ENCODE measurements at regions not wholly inside any gene's neighbourhood (a gene's known extent, or its start where the extent isn't known, plus 50 kb on each side); places are given as distances from the start of the nearest gene placed in this dataset.

GRCh38 chr1:229196404-229197264 lies 74.3 kb upstream of the RAB4A start:
- no peak for DNase-seq (ENCODE audit: low spot score in 2 of 2)
- H3K27ac Mint-ChIP-seq: no peak overlapping the region

DNA sequence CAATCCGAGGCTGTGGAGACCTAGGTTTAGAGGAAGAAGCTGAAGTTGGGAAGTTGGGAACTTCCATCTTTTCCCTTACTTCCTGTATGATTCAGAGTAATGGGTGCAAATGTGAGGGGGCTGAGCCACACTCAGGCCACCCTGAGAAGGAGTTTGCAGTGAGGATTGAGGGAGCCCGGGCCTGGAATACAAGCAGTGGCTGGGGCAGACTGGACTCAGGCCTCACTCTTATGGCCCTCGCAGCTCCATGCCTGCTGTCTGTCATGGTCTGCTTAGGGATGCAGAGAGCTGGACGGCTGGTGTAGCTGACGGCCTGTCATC lies 73.7 kb upstream of the RAB4A start:
- peaks cover 35% of the 10 kb centered on the region for H3K4me1 Mint-ChIP-seq
- no peak overlapping the region for H3K4me3 Mint-ChIP-seq
- no peak overlapping the region for H3K27ac Mint-ChIP-seq
- no peaks in the 10 kb centered on the region for H3K36me3 Mint-ChIP-seq
- ATAC-seq (no peak), DNase-seq (ENCODE audit: low spot score in 2 of 2) (no peak)
- no peaks in the 10 kb centered on the region for H3K9me3 Mint-ChIP-seq

More at GRCh38 chr1:229196404-229197264, 74.3 kb upstream of the RAB4A start:
- H3K36me3 Mint-ChIP-seq: no peaks in the 10 kb centered on the region
- H3K4me1 Mint-ChIP-seq: peaks cover 40% of the 10 kb centered on the region
- no peak for ATAC-seq
- H3K4me3 Mint-ChIP-seq: no peak overlapping the region
- no peaks in the 10 kb centered on the region for H3K9me3 Mint-ChIP-seq

DNA sequence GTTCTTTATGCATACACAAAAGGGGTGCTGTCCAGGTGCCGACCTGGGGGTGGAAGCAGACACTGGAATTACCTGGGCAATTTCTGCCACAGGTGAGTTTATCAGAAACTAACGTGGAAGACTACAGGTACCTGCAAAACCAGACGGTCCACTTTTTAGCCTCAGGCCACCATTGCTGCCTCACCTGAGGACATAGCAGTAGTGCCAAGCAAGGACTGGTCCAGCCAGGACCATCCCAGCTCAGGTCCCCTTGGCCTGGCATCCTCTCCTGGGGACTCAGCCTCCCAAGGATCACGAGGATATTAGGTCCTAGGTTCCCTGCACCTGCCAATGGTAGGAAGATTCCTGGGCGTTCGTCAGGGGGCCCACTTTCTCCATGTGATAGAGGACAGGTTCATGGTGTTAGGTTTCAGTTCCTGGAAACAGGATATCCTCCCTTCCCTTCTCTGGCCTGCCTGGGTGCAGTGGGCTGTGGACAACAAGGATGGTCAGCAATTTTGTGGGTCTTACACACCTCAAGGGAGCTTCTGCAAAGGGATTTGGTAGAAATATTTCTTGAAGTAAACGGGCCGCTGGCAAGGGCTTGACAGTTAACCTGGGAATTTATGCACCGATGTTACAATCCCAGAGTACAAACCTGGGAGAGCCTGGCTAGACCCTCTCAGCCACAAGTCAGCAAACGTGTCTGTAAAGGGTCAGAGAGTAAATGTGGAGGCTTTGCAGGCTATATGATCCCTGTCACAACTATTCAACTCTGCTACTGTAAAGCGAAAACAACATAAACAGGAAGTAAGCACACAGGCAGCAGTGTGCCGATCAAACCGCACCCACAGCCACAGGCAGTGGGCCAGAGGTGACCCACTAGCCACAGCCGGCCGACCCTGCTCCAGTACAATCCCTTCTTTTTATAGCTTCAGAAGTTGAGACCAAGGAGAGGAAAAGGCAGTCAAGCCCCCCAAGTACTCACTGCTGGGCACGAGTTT lies 71.4 kb upstream of the RAB4A start:
- peak; percentile 83 for ATAC-seq
- Mint-ChIP-seq H3K4me3 (peak overlapping the region; percentile 48), H3K27ac (peak overlapping the region; percentile 2)

DNA sequence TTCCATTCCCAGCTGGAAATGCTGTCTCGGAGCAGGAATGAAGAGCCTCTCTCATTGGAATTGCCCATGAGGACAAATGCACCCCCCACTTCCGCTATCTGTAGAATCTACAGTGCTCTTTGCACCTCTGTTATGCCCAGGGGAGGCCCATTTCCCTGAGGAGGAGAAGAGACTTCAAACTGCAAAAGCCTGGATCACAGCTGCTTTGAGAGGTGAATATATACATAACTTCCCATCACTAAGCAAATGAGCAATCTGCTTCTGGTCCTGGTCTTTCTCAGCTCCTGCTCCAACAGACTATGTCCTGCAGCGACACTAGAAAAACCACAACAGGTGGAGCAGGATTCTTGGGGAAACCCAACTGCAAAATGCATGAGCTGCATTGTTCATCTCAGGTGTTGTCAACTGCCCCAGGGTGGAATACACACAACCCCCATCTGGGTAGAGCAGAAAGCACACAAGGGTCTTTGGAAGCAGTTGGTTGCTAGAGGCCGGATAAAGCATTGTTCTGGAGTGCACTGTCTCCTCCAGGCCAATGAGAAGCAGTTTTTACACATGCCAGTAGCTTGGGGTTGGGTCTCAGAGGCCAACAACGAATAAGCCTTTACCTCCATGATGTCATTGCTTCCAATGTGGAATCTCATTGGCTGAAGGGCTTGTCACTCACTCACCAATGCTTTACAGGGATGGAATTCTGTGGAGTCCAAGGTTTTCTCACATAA lies 67.7 kb upstream of the RAB4A start:
- DNase-seq (ENCODE audit: low spot score in 2 of 2) (no peak), ATAC-seq (no peak)
- no peak overlapping the region for H3K27ac Mint-ChIP-seq
- H3K4me3 Mint-ChIP-seq: no peak overlapping the region
- H3K4me1 Mint-ChIP-seq: peaks cover 26% of the 10 kb centered on the region
- H3K36me3 Mint-ChIP-seq: no peaks in the 10 kb centered on the region
- no peaks in the 10 kb centered on the region for H3K9me3 Mint-ChIP-seq

More for the DNA sequence above, 71.4 kb upstream of the RAB4A start:
- Mint-ChIP-seq H3K36me3 (no peaks in the 10 kb centered on the region), H3K9me3 (no peaks in the 10 kb centered on the region), H3K4me1 (peaks cover 26% of the 10 kb centered on the region)
- peak in 1 of 2 donors; percentile 53 for DNase-seq (ENCODE audit: low spot score in 2 of 2)

GRCh38 chr1:229203991-229204632 lies 66.8 kb upstream of the RAB4A start:
- Mint-ChIP-seq H3K36me3 (no peaks in the 10 kb centered on the region), H3K4me3 (no peak overlapping the region), H3K9me3 (no peaks in the 10 kb centered on the region), H3K4me1 (peaks cover 21% of the 10 kb centered on the region), H3K27ac (no peak overlapping the region)
- DNase-seq (ENCODE audit: low spot score in 2 of 2) (no peak), ATAC-seq (no peak)

DNA sequence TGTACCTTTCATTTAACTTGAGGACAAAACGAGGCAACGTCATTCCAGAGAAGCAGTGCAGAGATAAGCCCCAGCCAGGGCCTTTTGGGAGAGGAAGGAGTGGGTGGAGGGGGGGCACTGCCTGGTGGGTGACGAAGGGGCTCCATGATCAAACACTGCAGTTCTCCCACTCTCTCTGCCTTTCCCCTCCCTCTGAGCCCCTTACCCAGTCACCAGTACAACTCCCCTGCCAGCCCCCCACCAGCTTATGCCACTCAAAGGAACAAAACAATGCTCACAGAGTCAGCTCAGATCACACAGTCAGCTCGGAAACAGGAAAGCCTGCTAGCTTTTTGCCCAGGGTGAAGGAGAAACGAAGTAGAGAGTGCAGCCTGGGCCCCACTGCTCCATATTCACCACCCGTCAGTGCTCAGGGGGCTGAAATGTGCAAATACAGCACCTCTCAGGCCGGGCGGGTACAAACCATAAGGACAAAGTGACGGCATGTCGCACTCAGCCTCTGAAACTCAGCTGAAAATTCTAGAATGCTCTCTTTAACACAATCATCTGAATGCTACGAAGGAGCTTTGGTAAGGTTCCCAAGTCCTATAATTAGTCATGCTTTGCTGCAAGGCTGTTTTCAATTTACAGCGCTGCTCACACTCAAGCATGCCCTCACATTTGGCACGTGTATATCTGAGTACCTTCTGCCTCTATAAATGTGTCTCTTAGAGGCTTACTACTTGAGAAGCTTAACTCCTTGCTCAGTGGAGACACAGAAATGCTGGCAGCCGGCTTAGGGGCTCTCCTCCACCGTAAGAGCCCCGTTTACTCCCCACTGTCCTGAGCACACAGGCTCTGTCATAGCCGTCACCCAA lies 65.8 kb upstream of the RAB4A start:
- Mint-ChIP-seq H3K4me1 (peaks cover 10% of the 10 kb centered on the region), H3K36me3 (no peaks in the 10 kb centered on the region), H3K9me3 (no peaks in the 10 kb centered on the region), H3K4me3 (no peak overlapping the region), H3K27ac (no peak overlapping the region)
- no peak for DNase-seq (ENCODE audit: low spot score in 2 of 2)
- ATAC-seq: no peak

GRCh38 chr1:229205854-229206253 lies 65.1 kb upstream of the RAB4A start:
- Mint-ChIP-seq H3K27ac (no peak overlapping the region), H3K4me1 (peaks cover 3% of the 10 kb centered on the region), H3K36me3 (no peaks in the 10 kb centered on the region), H3K9me3 (no peaks in the 10 kb centered on the region), H3K4me3 (no peak overlapping the region)
- DNase-seq (ENCODE audit: low spot score in 2 of 2) (no peak), ATAC-seq (no peak)

- no peaks in the 10 kb centered on the region for H3K4me1 Mint-ChIP-seq
- H3K9me3 Mint-ChIP-seq: no peaks in the 10 kb centered on the region
- no peak for DNase-seq (ENCODE audit: low spot score in 2 of 2)
- no peaks in the 10 kb centered on the region for H3K36me3 Mint-ChIP-seq
- H3K27ac Mint-ChIP-seq: no peak overlapping the region
- no peak overlapping the region for H3K4me3 Mint-ChIP-seq
- no peak for ATAC-seq
Observed at GRCh38 chr1:229207916-229208315, 63.0 kb upstream of the RAB4A start.

DNA sequence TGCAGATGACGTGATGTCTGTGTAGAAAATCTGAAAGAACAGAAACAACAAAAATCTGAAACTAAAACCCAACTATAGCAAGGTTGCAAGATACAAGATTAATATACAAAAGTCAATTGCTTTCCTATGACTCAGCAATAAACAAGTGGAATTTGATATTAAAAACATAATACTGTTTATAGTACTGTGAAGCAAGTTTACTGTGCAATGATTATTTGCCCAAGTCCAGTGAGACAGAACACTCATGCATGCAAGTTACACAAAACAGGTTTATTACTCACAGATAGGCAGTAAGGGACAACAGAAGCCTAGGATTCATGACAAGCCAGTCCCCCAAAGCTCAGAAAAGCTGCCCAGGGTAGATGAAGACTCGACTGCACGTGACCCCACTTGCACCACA lies 62.4 kb upstream of the RAB4A start:
- no peaks in the 10 kb centered on the region for H3K36me3 Mint-ChIP-seq
- no peak overlapping the region for H3K4me3 Mint-ChIP-seq
- no peaks in the 10 kb centered on the region for H3K4me1 Mint-ChIP-seq
- no peaks in the 10 kb centered on the region for H3K9me3 Mint-ChIP-seq
- DNase-seq (ENCODE audit: low spot score in 2 of 2) (no peak), ATAC-seq (no peak)
- no peak overlapping the region for H3K27ac Mint-ChIP-seq

DNA sequence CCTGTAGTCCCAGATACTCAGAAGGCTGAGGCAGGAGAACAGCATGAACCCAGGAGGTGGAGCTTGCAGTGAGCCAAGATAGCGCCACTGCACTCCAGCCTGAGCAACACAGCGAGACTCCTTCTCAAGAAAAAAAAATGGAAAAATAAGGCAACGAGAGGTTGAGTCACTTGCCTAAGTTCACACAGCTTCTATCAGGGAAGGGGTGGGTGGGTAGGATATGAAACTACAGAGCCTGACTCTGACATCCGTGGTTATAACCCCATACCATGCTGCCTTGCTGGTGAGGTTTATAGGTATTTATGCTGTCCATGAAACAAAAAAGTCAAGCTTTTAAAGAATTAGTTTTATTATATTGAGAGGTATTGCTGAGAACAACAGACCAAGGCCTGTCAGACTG lies 61.5 kb upstream of the RAB4A start:
- DNase-seq (ENCODE audit: low spot score in 2 of 2) (no peak), ATAC-seq (peak; percentile 61)
- Mint-ChIP-seq H3K4me3 (no peak overlapping the region), H3K9me3 (no peaks in the 10 kb centered on the region), H3K36me3 (no peaks in the 10 kb centered on the region), H3K27ac (no peak overlapping the region), H3K4me1 (no peaks in the 10 kb centered on the region)

DNA sequence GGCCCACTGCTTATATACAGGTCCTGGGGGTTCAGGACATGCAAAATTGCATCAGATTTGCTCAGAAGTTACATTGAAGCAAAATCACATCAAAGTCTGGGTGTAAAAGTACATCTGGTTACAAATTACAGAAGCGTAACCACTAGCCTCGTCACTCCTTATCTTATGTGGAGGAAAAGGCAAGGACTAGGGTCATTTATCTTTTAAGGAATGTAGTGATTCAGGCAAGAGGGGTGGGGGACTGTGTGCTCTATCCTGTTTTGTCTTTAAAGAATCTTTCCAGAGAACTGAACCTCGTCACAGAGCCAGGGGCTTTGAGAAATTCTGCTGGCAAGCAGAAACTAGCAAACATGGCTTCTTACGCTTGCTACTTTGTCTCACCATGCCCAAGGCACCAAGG lies 61.1 kb upstream of the RAB4A start:
- Mint-ChIP-seq H3K36me3 (no peaks in the 10 kb centered on the region), H3K4me3 (no peak overlapping the region), H3K4me1 (no peaks in the 10 kb centered on the region), H3K9me3 (no peaks in the 10 kb centered on the region), H3K27ac (no peak overlapping the region)
- ATAC-seq (no peak), DNase-seq (ENCODE audit: low spot score in 2 of 2) (no peak)

GRCh38 chr1:229210844-229211243 lies 60.1 kb upstream of the RAB4A start:
- H3K27ac Mint-ChIP-seq: no peak overlapping the region
- no peak for DNase-seq (ENCODE audit: low spot score in 2 of 2)
- H3K36me3 Mint-ChIP-seq: no peaks in the 10 kb centered on the region
- H3K4me1 Mint-ChIP-seq: no peaks in the 10 kb centered on the region
- ATAC-seq: no peak
- no peak overlapping the region for H3K4me3 Mint-ChIP-seq
- no peaks in the 10 kb centered on the region for H3K9me3 Mint-ChIP-seq

DNA sequence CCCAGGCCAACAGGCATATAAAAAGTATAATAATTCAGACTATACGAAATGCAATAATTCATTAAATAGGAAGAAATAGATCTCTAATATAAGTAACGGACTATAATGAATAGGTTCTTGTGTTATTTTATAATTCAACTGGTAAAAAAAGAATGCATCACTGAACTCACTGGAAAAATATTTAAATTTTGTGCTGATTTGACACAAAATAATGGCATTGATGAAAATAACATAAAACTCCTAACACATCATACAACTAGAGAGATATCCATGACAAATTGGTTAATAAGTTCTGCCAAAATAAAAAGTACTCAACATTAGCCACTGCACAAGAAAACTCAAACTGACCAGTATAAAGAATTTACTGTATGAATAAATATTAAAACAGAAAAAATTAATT lies 57.1 kb upstream of the RAB4A start:
- no peaks in the 10 kb centered on the region for H3K4me1 Mint-ChIP-seq
- no peak for DNase-seq (ENCODE audit: low spot score in 2 of 2)
- H3K36me3 Mint-ChIP-seq: no peaks in the 10 kb centered on the region
- H3K9me3 Mint-ChIP-seq: no peaks in the 10 kb centered on the region
- H3K4me3 Mint-ChIP-seq: no peak overlapping the region
- ATAC-seq: no peak
- no peak overlapping the region for H3K27ac Mint-ChIP-seq

DNA sequence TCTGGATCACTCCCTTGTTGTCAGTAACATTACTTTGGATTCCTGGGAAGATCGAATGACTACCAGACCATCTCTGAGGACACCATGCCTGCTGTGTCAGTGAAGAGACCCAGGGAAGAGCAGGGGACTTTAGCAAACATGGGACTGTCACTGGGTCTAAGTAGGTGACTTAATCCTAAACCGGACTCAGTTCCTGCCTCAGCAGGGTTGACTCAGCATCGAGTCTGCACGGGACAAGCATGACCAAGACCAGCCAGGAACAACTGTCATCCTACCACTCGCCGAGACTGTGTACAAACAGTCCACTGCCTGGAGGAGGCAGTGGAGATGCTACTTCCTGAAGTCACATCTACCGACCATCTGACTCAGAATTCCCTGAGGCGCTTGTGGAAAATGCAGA lies 53.2 kb upstream of the RAB4A start:
- ATAC-seq (peak; percentile 81), DNase-seq (ENCODE audit: low spot score in 2 of 2) (no peak)
- Mint-ChIP-seq H3K36me3 (no peaks in the 10 kb centered on the region), H3K9me3 (no peaks in the 10 kb centered on the region), H3K4me1 (no peaks in the 10 kb centered on the region), H3K27ac (no peak overlapping the region), H3K4me3 (no peak overlapping the region)

Data from stimulated activated effector memory CD8-positive, alpha-beta T cell treated with anti-CD3 and anti-CD28 coated beads, Interleukin-12 subunit alpha, Interleukin-12 subunit beta, amount 100 ng/mL, for 72 hours (primary cell).